ENCODE measurements at regions not wholly inside any gene's neighbourhood (a gene's known extent, or its start where the extent isn't known, plus 50 kb on each side); places are given as distances from the start of the nearest gene placed in this dataset.
"Not testable (repeated sequence)": the region's sequence is repeated elsewhere in the genome, so short reads cannot be mapped to it uniquely, and the experiment has no call there.

DNA sequence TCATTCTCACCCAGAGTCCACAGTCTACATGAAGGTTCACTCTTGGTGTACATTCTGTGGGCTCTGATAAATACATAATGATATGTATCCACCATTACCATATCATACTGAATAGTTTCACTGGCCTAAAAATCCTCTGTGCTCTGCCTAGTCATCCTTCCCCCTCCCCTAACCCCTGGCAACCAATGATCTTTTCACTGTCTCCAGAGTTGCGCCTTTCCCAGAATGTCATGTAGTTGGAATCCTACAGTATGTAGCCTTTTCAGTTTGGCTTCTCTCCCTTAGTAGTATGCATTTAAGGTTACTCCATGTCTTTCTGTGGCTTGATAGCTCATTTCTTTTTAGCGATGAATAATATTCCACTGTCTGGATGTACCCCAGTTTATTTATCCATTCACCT, 101.3 kb downstream of the NOG start:
- DNase-seq: no peak

GRCh38 chr17:56697190-56697589, 103.7 kb downstream of the NOG start:
- DNase-seq: no peak

GRCh38 chr17:56699186-56699894, 105.8 kb downstream of the NOG start:
- DNase-seq: no peak

DNA sequence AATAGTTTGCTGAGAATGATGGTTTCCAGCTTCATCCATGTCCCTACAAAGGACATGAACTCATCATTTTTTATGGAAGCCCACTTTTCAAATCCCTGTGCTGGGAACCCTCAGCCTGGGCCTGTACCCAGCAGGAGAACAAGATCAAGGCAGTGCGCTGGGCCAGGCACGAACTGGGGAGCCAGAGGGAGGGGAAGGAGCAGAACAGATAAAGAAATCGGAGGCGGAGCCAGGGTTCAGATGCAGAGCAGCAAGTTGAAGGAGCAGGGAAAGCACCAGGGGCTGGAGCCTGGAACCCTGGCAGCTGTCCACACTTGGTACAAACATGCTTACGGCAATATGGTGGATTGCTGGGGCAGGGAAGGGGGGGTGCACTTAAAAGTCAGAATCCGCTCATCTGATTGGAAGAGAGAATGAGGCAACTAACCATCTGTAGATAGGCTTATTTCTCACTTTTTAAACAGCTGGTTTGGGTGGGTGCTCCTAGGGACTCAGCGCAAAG, 107.5 kb downstream of the NOG start:
- no peak for DNase-seq

- DNase-seq: no peak
These were observed 114.1 kb downstream of the NOG start for GRCh38 chr17:56707312-56708219.

- DNase-seq: no peak
These were observed 114.7 kb downstream of the NOG start for GRCh38 chr17:56708220-56708558.

- DNase-seq: no peak
These were observed 115.3 kb downstream of the NOG start for GRCh38 chr17:56708670-56709410.

- DNase-seq: no peak
These were observed 117.5 kb downstream of the NOG start for GRCh38 chr17:56710986-56711385.

- DNase-seq: peak; percentile 69
These were observed 117.9 kb downstream of the C17orf67 start for GRCh38 chr17:56715613-56716357.

DNA sequence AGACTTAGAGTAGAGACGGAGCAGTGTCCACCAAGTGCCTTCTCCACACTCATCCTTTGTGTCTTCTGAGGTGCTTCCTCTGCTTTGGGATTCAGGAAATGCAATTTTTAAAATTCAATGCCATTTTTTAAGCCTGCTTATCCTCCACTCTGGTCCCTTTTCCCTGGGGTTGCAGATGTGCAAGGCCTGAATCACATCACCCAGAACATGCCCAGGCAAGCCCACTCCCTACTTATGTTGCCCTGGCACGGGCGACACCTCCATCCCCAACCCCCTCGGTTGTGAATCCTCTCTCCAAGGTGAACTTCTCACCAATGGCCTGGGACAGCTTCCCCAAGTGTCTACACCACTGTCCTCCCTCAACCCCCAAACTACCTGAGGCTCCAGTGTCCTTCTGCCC, 116.2 kb downstream of the C17orf67 start:
- DNase-seq: no peak

DNA sequence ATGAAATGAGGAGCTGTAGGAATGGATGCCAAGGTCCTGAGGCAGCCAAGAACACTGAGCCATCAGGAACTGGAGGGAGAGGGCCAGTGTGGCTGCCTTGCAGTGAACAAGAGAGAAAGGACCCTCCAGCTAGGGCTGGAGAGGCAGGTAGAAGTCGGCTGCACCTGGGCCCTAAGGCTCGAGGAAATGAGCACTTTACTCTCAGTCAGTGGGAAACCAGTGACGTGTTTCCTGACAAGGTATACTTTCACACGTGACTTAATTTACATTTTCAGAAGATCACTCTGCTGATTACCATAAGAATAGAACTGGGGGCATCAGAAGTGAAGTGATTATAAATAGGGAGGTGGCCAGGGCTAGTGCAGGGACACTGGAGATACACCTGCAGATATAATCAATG, 115.2 kb downstream of the C17orf67 start:
- no peak for DNase-seq

- DNase-seq: no peak
These were observed 110.3 kb downstream of the C17orf67 start for GRCh38 chr17:56723421-56723820.

- no peak for DNase-seq
These were observed 109.1 kb downstream of the C17orf67 start for GRCh38 chr17:56724664-56725063.

GRCh38 chr17:56725144-56725543, 108.6 kb downstream of the C17orf67 start:
- DNase-seq: no peak

DNA sequence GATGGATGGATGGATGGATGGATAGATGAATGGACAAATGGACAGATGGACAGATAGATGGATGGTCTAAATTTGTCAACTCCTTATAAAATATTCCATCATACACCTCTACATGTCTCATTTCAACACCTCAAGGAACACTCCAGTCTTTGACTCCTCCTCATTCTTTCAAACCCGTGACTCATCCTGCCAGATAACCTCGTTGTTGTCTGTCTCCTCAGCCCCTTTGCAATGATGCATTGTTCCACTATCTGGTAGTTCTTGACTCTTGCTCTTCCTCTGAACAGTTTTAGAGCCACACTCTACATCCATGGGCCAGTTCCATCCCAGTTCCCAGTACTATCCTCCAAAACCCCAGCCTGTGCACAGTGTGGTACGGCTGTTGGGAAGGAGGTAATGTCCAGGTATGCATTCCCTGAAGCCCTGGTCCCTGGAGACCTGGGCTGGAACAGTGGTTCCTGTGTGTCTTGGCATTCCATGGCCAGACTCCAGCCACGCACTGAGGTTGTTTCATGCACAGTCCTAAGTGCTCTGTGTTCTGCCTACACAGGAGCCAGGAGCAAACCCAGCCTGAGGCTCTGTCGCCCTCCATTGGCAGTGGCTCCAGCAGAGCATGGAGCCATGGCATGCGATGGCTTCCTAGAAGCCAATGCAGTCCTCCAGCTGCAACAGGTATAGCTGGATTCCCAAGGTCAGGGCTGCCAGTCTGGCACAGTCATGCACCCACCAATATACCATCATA, 105.7 kb downstream of the C17orf67 start:
- no peak for DNase-seq

- not testable (repeated sequence) for DNase-seq
These were observed 102.6 kb downstream of the C17orf67 start for GRCh38 chr17:56731096-56731495.

DNA sequence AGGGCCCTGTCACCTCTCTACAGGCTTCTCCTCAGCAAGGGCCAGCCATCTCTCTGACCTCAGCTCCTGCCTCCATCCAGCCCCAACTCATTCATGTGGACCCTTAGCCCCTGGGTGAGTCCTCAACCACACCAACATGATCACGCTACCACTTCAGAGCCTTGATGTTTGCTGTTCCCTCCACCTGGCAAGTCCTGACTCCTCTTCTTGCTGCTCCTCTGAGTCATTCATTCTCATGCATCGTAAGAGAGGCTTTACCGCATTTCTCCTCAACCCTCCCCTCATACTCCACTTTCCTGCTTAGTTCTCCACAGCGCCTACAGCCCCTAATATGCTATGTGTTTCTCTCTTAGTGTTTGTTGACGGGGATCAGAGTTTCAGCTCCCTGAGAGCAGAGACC, 99.9 kb downstream of the C17orf67 start:
- DNase-seq: no peak

DNA sequence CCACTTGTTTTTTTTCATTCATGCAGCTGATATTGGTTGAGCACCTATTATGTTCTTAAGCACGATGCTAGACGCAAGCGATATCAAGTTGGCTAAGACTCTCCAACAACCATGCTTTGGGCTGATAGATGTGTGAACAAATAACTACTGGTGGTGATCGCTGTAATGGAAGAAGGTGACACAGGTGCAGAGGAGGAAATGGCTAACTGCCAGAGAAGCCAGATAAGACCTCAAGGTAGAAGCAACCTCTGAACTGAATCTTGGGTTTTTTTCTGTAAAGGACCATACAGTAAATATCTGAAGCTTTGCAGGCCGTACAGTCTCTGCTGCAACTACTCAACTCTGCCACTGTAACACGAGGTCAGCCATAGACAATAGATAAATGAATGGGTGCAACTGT, 97.9 kb downstream of the C17orf67 start:
- no peak for DNase-seq

DNA sequence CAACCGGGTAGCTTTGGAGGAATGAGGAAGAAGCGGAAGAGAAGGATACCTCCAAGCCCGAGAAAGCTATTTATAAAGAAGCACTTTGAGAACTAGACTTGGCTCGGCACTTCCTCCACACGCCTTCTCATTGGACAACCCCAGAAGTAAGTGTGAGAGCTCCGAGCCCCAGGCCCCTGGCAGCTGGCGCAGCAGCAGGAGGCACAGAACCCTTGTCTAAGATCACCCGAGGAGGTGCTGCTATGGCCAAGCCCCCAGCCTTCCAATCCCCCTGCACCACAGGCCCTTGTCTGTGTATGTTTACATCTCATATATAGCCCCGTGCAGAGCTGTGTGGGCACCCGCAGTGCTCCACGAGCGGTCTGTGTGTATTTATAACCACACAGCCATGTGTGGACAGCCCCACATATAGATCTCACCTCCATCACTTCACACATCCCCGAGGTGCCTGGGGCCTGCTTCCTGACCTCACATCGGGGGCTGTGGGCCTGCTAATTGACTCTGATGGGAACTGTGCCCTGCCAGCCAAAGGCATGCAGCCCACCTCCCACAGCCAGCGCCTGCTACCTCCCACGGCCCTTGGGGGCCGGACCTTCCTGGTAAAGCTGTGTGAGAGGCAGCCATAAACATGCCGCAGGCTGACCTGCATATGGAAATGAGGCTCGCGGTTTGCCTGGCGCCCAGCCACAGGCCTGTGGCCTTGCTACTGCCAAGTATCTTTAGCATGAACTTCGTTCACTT, 96.1 kb downstream of the C17orf67 start:
- no peak for DNase-seq

DNA sequence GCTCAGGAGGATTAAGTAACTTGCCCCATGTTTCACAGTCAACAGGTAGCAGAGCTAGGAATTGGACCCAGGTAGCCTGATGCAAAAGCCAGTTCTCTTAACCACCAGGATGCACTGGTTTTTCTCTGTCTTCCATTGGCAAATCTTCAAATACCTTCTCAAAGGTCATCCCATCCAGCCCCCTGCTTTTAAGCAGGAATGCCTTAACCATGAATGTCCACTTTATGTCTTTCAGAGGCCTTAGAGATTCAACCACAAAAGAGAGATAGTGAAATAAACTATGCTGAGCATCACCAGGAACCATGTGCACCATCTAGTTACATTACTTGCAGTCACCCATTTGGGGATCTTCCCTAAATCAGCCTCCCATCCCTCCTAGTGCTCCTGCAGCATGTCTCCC, 94.3 kb downstream of the C17orf67 start:
- DNase-seq: no peak

- DNase-seq: no peak
These were observed 93.9 kb downstream of the C17orf67 start for GRCh38 chr17:56739776-56740175.

All from NCI-H774 (cell line).